Omental fat pad (tissue), 3 donors: ENCODE measurements at regions not wholly inside any gene's neighbourhood (a gene's known extent, or its start where the extent isn't known, plus 50 kb on each side); places are given as distances from the start of the nearest gene placed in this dataset.
"Not testable (repeated sequence)": the region's sequence is repeated elsewhere in the genome, so short reads cannot be mapped to it uniquely, and the experiment has no call there.

Experiments used
- ATAC-seq: fragments of 150-250 bp; one replicate; pipeline ENCODE4 v1.9.1; 2016; ENCODE audit warnings: mild to moderate bottlenecking, moderate library complexity; ENCODE audit not compliant: low FRiP score
- DNase-seq: peaks from one replicate; pipeline ENCODE4 v3.0.0-alpha.2; 2019; ENCODE audit warnings: low spot score
- TF ChIP-seq, protein P1 (sequence below), 3 donors: fragments of 450-650 bp; IDR thresholded peaks; one replicate each; pipeline ENCODE4 v1.5.1; 2016 to 2017; ENCODE audit warnings: antibody characterized with exemption in 3 of 3, mild to moderate bottlenecking in 3 of 3, moderate library complexity in 2 of 3

DNA sequence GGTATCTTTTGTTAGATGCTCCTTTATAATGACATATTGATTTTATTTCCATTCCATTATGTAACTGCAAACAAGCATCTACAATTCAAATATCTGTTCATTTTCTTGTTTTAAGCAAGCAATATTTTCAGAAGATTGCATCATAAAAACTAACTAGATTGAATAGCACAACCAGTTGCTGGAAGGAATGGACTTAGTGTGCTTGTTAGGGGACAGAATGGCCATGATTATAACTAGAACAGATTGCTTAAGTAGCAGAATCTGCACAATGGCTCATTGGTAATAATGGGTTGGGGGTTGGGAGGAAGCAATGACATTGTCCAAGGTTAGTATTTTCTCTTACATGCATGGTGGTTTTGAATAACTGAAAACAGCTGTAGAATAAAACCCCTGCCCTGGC, 939.5 kb downstream of the SLC16A7 start:
- DNase-seq (no peak), ATAC-seq (no peak)
- TF ChIP-seq, protein P1, sequence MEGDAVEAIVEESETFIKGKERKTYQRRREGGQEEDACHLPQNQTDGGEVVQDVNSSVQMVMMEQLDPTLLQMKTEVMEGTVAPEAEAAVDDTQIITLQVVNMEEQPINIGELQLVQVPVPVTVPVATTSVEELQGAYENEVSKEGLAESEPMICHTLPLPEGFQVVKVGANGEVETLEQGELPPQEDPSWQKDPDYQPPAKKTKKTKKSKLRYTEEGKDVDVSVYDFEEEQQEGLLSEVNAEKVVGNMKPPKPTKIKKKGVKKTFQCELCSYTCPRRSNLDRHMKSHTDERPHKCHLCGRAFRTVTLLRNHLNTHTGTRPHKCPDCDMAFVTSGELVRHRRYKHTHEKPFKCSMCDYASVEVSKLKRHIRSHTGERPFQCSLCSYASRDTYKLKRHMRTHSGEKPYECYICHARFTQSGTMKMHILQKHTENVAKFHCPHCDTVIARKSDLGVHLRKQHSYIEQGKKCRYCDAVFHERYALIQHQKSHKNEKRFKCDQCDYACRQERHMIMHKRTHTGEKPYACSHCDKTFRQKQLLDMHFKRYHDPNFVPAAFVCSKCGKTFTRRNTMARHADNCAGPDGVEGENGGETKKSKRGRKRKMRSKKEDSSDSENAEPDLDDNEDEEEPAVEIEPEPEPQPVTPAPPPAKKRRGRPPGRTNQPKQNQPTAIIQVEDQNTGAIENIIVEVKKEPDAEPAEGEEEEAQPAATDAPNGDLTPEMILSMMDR (IDR thresholded peaks at IDR 0.05) = no peak

DNA sequence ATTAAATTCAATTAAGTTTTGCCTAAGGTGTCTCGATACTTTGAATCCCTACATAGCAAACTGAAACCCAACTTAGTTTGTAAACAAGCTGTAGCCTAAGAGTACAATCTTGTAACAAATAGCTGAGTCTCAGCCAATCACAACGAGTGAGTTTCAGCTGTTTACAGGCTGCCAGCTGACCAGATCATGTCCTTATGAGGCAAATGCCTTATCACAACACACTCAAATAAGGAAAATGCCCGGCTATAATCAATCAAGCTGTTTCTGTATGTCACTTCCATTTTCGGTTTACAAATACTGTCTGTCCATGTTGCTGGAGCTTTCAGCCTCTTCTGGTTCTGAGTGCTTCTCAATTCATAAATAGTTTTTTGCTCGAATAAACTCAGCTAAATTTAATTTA, 943.8 kb downstream of the SLC16A7 start:
- DNase-seq = no peak
- TF ChIP-seq, protein P1 (IDR thresholded peaks at IDR 0.05) = no peak
- ATAC-seq = no peak

DNA sequence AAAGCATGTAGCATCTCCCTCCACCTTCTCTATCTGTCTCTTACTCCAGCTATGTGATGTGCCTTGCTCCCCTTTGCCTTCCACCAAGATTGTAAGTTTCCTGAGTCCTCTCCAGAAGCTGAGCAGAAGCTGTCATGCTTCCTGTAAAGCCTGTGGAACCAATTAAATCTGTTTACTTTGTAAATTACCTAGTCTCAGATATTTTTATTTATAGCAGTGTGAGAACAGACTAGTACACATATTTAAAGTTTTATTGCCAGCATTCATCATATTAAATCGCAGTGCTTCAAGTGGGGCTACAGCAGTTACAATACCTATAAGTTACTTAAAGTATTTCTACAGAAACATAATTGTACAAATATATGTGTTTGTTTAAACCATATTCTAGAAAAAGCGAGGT, 973.1 kb downstream of the SLC16A7 start:
- TF ChIP-seq, protein P1 (IDR thresholded peaks at IDR 0.05) = no peak
- DNase-seq (no peak), ATAC-seq (no peak)

DNA sequence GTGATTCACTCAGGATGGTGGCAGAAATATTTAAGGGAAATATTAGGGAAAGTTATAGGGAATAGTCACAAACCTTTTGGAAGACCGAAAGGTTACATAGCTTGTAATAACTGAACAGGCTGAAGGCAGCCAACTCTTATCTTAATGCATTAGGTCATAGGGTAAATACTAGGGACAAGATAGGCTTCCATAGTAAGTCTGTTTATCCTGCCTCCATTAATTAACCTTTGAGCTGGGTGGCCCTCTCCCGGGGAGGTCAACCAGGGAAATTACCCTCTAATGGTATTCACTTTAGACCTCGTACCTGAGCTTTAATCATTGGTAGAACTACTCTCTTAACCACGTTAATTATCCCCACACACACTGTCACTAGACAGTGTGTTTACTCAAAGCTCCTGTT, 981.8 kb downstream of the SLC16A7 start:
- TF ChIP-seq, protein P1 (IDR thresholded peaks at IDR 0.05) = no peak
- DNase-seq = no peak
- ATAC-seq = no peak

DNA sequence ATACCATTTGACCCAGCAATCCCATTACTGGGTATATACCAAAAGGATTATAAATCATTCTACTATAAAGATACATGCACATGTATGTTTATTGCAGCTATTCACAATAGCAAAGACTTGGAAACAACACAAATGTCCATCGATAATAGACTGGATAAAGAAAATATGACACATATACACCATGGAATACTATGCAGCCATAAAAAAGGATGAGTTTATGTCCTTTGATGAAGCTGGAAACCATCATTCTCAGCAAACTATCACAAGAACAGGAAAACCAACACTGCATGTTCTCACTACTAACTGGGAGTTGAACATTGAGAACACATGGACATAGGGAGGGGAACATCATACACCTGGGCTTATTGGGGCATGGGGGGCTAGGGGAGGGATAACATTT, 991.8 kb downstream of the SLC16A7 start:
- DNase-seq, ATAC-seq: not testable (repeated sequence)

DNA sequence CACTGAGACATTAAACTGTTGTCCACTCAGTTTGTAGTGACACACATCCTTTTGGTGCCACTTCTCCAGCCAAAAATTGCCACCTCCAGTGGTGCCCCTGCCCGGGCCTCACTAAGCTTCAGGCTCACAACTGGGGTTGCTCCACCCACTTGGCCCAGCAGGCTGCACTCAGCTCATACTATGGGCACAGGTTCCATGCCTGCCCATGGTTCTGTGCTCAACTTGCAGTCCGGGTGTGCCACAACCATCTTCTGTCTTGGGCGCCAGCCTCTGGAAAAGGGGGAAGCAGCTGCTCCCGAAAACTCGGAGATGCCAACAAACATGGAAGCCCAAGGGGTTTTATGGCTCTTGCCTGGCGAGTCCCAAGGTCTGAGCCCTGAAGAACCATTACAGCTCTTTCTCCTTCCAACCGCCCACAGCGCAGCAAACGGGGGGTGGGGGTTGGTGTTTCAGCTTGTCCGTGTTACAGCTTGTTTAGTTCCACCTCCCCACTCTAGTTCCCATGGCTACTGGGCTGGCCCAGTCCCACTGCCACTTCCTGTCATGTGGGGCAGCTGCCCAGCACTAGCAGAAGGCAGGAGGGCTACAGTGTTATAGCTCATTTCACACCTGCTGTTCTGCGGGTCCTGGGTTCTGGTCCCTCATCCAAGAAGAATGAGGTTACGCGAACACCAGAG, 998.3 kb downstream of the SLC16A7 start:
- DNase-seq = no peak
- ATAC-seq = no peak
- TF ChIP-seq, protein P1 (IDR thresholded peaks at IDR 0.05) = no peak

DNA sequence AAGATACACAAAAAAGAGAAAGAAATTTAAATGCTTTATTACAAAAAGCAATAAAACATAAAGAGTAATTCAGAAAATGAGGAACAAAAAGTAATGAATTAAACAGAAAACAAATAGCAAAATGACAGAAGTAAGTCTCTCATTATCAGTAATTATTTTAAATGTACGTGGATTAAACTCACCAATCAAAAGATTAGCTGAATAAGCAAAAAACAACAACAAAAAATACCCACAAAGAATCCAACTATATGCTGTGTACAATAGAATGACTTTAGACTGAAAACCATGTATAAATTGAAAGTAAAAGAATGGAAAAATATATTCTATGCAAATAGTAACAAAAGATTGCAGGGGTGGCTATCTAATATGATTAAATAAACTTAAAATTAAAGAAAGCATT, 1006.8 kb downstream of the SLC16A7 start:
- no peak for DNase-seq
- ATAC-seq = no peak
- TF ChIP-seq, protein P1 (IDR thresholded peaks at IDR 0.05) = no peak

DNA sequence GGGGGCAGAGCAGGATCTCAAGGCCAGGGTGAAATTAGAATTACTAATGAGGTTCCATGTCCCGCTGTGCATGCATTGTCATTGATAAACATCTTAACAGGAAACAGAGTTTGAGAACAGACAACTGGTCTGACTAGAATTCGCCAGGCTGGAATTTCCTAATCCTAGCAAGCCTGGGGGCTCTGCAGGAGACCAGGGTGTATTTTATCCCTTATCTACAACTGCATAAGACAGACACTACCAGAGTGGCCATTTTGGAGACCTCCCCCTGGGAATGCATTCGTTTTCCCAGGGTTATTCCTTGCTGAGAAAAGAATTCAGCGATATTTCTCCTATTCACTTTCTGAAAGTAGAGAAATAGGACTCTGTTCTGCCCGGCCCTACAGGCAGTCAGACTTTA, 1007.6 kb downstream of the SLC16A7 start:
- not testable (repeated sequence) for DNase-seq, ATAC-seq
